Neural crest cell (in vitro differentiated cells): ENCODE measurements at regions not wholly inside any gene's neighbourhood (a gene's known extent, or its start where the extent isn't known, plus 50 kb on each side); places are given as distances from the start of the nearest gene placed in this dataset.
"Not testable (repeated sequence)": the region's sequence is repeated elsewhere in the genome, so short reads cannot be mapped to it uniquely, and the experiment has no call there.

Experiments
- DNase-seq: peaks from one replicate; pipeline ENCODE4 v3.0.0; 2021; ENCODE audit warnings: low read depth, mixed read lengths, low spot score
- H3K27ac Mint-ChIP-seq: one replicate; pipeline ENCODE4 v1.8.0; 2021; ENCODE audit warnings: mild to moderate bottlenecking, mixed read lengths; ENCODE audit not compliant: unreplicated experiment
- H3K27me3 Mint-ChIP-seq: 2 replicates; pipeline ENCODE4 v1.8.0; 2021; ENCODE audit warnings: low read depth, mild to moderate bottlenecking, mixed read lengths
- H3K36me3 Mint-ChIP-seq: 2 replicates; pipeline ENCODE4 v1.8.0; 2021; ENCODE audit warnings: low read depth, mild to moderate bottlenecking, mixed read lengths
- H3K4me1 Mint-ChIP-seq: 2 replicates; pipeline ENCODE4 v1.8.0; 2021; ENCODE audit warnings: mixed read lengths
- H3K4me3 Mint-ChIP-seq: one replicate; pipeline ENCODE4 v1.8.0; 2021; ENCODE audit warnings: mild to moderate bottlenecking, mixed read lengths
- H3K9me3 Mint-ChIP-seq: 2 replicates; pipeline ENCODE4 v1.8.0; 2021; ENCODE audit warnings: mixed read lengths
- CTCF ChIP-seq: fragments of 200-600 bp; sonication (generic); conservative IDR thresholded peaks from 2 replicates; pipeline ENCODE4 v1.5.0; 2021; ENCODE audit warnings: antibody characterized with exemption, mild to moderate bottlenecking

DNA sequence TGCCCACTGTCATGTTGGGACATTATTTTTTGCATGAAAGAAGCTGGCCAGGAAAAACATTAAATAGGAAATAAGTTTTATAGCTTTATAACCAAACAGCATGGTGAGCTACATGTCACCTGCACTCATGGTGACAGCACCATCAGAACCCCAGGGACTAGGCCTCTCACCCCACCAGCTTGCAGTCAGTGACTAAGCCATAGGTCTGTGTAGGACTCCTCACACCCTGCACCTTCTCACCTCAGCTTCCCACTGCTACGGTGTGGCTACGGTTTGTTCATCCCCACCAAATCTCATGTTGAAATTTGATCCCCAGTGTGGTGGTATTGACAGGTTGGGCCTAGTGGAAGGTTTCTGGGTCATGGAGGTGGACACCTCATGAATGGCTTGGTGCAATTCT is 161.3 kb upstream of the VIPR2 start:
- TF ChIP-seq CTCF: no peak
- Mint-ChIP-seq H3K27me3 (peaks cover 26% of the 10 kb centered on the region), H3K4me1 (no peaks in the 10 kb centered on the region), H3K4me3 (no peak overlapping the region), H3K27ac (no peak overlapping the region), H3K36me3 (no peaks in the 10 kb centered on the region), H3K9me3 (peaks cover 6% of the 10 kb centered on the region)
- DNase-seq: no peak

DNA sequence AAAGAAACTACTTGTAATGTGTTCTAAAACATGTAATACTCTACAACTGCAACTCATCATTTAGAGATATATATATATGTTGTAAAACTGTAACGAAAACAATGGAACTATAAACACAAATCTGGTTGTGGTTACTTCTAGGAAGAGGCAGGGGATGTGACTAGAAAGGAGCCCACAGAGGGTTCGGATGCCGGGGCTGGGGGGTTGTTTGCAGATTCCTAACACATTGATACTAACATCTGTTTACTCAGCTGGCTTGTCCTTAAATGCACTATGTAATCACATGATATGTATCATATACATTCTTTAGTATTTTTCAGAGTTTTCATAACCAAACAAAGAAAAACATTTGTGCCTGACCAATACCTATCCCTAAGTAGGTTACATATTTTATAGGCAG is 160.5 kb upstream of the VIPR2 start:
- not testable (repeated sequence) for H3K27ac Mint-ChIP-seq, H3K36me3 Mint-ChIP-seq, DNase-seq, H3K4me3 Mint-ChIP-seq, H3K9me3 Mint-ChIP-seq, H3K4me1 Mint-ChIP-seq
- peaks cover 28% of the 10 kb centered on the region for H3K27me3 Mint-ChIP-seq

DNA sequence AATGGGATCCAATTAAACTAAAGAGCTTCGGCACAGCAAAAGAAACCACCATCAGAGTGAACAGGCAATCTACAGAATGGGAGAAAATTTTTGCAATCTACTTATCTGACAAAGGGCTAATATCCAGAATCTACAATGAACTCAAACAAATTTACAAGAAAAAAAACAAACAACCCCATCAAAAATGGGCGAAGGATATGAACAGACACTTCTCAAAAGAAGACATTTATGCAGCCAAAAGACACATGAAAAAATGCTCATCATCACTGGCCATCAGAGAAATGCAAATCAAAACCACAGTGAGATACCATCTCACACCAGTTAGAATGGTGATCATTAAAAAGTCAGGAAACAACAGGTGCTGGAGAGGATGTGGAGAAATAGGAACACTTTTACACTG is 158.8 kb upstream of the VIPR2 start:
- H3K4me1 Mint-ChIP-seq, H3K27ac Mint-ChIP-seq, H3K36me3 Mint-ChIP-seq, H3K9me3 Mint-ChIP-seq, DNase-seq, H3K4me3 Mint-ChIP-seq: not testable (repeated sequence)
- H3K27me3 Mint-ChIP-seq: peaks cover 19% of the 10 kb centered on the region

DNA sequence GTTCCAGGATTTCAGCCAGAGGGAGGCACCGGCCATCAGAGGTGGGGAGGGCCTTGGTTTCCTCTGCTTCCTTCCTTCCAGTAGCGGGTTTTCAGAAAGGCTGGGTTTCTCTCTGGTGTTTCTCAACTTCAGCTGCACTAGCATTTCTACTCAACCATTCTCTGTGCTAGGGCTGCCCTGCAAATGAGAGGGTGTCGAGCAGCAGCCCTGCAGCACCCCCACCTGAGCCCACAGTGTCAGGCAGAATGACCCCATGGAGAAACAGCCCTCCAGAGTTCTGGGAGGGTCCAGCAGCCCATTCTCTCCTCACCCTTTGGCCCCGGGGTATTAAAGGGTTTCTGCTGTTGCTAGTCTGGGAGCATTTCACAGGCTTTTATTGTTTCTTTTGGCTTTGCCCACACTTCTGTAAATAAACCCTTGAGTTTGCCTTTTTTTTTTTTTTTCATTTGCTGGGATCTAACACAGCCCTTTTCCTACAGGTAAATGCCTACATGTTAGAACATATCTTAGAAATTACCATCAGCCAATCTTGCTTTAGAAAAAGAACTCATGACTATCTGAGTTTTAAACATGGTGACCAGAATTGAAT is 151.5 kb upstream of the VIPR2 start:
- Mint-ChIP-seq H3K9me3 (peaks cover 7% of the 10 kb centered on the region), H3K4me1 (no peaks in the 10 kb centered on the region), H3K36me3 (no peaks in the 10 kb centered on the region), H3K27me3 (peaks cover 18% of the 10 kb centered on the region), H3K27ac (no peak overlapping the region), H3K4me3 (no peak overlapping the region)
- no peak for TF ChIP-seq CTCF
- no peak for DNase-seq

DNA sequence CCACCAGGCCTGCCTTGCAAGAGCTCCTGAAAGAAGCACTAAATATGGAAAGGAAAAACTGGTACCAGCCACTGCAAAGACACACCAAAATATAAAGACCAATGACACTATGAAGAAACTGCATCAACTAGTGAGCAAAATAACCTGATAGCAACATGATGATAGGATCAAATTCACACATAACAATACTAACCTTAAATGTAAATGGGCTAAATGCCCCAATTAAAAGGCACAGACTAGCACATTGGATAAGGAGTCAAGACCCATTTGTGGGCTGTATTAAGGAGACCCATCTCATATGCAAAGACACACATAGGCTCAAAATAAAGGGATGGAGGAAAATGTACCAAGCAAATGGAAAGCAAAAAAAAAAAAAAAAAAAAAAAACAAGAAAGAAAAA is 141.8 kb upstream of the VIPR2 start:
- not testable (repeated sequence) for DNase-seq, H3K4me3 Mint-ChIP-seq, H3K36me3 Mint-ChIP-seq, H3K27ac Mint-ChIP-seq, H3K4me1 Mint-ChIP-seq
- H3K27me3 Mint-ChIP-seq: peaks cover 58% of the 10 kb centered on the region
- peaks cover 14% of the 10 kb centered on the region for H3K9me3 Mint-ChIP-seq

DNA sequence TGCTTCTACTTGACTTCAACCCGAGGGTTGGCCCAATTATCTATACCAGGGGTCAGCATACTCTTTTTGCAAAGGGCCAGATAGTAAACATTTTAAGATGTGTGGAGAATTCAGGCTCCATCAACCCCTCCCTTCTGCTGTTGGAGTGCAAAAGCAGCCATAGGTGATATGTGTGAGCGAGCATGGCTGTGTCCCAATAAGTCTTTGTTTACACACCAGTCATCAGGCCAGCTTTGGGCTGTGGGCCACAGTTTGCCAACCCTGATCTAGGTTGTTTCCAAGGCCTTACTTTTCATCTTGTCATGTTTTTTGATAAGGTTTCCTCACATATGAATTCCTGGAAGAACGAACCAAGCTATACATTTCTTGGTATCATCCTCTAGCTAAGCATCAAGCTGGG is 136.9 kb upstream of the VIPR2 start:
- peaks cover 56% of the 10 kb centered on the region for H3K27me3 Mint-ChIP-seq
- no peaks in the 10 kb centered on the region for H3K36me3 Mint-ChIP-seq
- H3K4me1 Mint-ChIP-seq: no peaks in the 10 kb centered on the region
- peaks cover 8% of the 10 kb centered on the region for H3K9me3 Mint-ChIP-seq
- no peak overlapping the region for H3K4me3 Mint-ChIP-seq
- H3K27ac Mint-ChIP-seq: no peak overlapping the region
- DNase-seq: no peak
- TF ChIP-seq CTCF: no peak

- H3K27ac Mint-ChIP-seq: no peak overlapping the region
- H3K9me3 Mint-ChIP-seq: peaks cover 4% of the 10 kb centered on the region
- no peaks in the 10 kb centered on the region for H3K36me3 Mint-ChIP-seq
- peaks cover 63% of the 10 kb centered on the region for H3K27me3 Mint-ChIP-seq
- no peak overlapping the region for H3K4me3 Mint-ChIP-seq
- DNase-seq: no peak
- TF ChIP-seq CTCF: no peak
- H3K4me1 Mint-ChIP-seq: no peaks in the 10 kb centered on the region
Measured at GRCh38 chr7:159280008-159280407, 135.3 kb upstream of the VIPR2 start.
